Activated T-helper 1 cell treated with anti-CD3 and anti-CD28 coated beads, Interleukin-2, amount 50 U/mL, for 16 hours (primary cell): ENCODE measurements at regions not wholly inside any gene's neighbourhood (a gene's known extent, or its start where the extent isn't known, plus 50 kb on each side); places are given as distances from the start of the nearest gene placed in this dataset.
"Not testable (repeated sequence)": the region's sequence is repeated elsewhere in the genome, so short reads cannot be mapped to it uniquely, and the experiment has no call there.

Experiments used
- DNase-seq, 2 donors: peaks; one replicate each; pipeline ENCODE4 v3.0.0-alpha.2; 2020; ENCODE audit warnings: low read depth in 1 of 2, low spot score in 1 of 2

- no peak for DNase-seq
Observed at GRCh38 chr6:11486959-11487358, 50.6 kb upstream of the TMEM170B start.

- no peak for DNase-seq
Observed at GRCh38 chr6:11486486-11486885, 51.1 kb upstream of the TMEM170B start.

- no peak for DNase-seq
Observed at GRCh38 chr6:11486051-11486450, 51.5 kb upstream of the TMEM170B start.

GRCh38 chr6:11485271-11485670, 52.3 kb upstream of the TMEM170B start:
- no peak for DNase-seq

- DNase-seq, result no peak
Observed at GRCh38 chr6:11484441-11484840, 53.1 kb upstream of the TMEM170B start.

GRCh38 chr6:11482616-11483015, 54.9 kb upstream of the TMEM170B start:
- DNase-seq, result no peak

- DNase-seq, result no peak
Observed at GRCh38 chr6:11480541-11480940, 57.0 kb upstream of the TMEM170B start.

- DNase-seq, result no peak
Observed at GRCh38 chr6:11479296-11479695, 58.3 kb upstream of the TMEM170B start.

GRCh38 chr6:11478586-11478985, 59.0 kb upstream of the TMEM170B start:
- DNase-seq, result no peak

- DNase-seq, result no peak
Observed at GRCh38 chr6:11475016-11475415, 62.5 kb upstream of the TMEM170B start.

GRCh38 chr6:11473008-11473740, 64.4 kb upstream of the TMEM170B start:
- DNase-seq, result no peak

GRCh38 chr6:11471261-11471660, 66.3 kb upstream of the TMEM170B start:
- no peak for DNase-seq

GRCh38 chr6:11469684-11470083, 67.9 kb upstream of the TMEM170B start:
- DNase-seq, result no peak

GRCh38 chr6:11468271-11468670, 69.3 kb upstream of the TMEM170B start:
- DNase-seq, result not testable (repeated sequence)

- no peak for DNase-seq
Observed at GRCh38 chr6:11467364-11467763, 70.2 kb upstream of the TMEM170B start.

GRCh38 chr6:11463398-11463780, 74.2 kb upstream of the TMEM170B start:
- no peak for DNase-seq

- DNase-seq, result no peak
Observed at GRCh38 chr6:11462742-11463397, 74.7 kb upstream of the TMEM170B start.

- DNase-seq, result no peak
Observed at GRCh38 chr6:11460837-11461661, 76.5 kb upstream of the TMEM170B start.

GRCh38 chr6:11460001-11460668, 77.4 kb upstream of the TMEM170B start:
- DNase-seq, result no peak

- DNase-seq, result no peak
Observed at GRCh38 chr6:11459079-11459610, 78.4 kb upstream of the TMEM170B start.

- no peak for DNase-seq
Observed at GRCh38 chr6:11458509-11458908, 79.0 kb upstream of the TMEM170B start.
